Ishikawa (cell line): ENCODE measurements at regions not wholly inside any gene's neighbourhood (a gene's known extent, or its start where the extent isn't known, plus 50 kb on each side); places are given as distances from the start of the nearest gene placed in this dataset.

Experiments
- CEBPB ChIP-seq: IDR thresholded peaks from 2 replicates; pipeline ENCODE4 v1.6.1; 2012
- CREB1 ChIP-seq: IDR thresholded peaks from 2 replicates; pipeline ENCODE4 v1.6.1; 2012; ENCODE audit warnings: low read depth
- EGR1 ChIP-seq: IDR thresholded peaks from 2 replicates; pipeline ENCODE4 v1.6.1; 2012
- EP300 ChIP-seq: IDR thresholded peaks from 2 replicates; pipeline ENCODE4 v1.6.1; 2012; ENCODE audit warnings: borderline replicate concordance
- FOXM1 ChIP-seq: IDR thresholded peaks from 2 replicates; pipeline ENCODE4 v1.6.1; 2012; ENCODE audit warnings: low read depth, borderline replicate concordance
- NFIC ChIP-seq: IDR thresholded peaks from 2 replicates; pipeline ENCODE4 v1.6.1; 2012
- RAD21 ChIP-seq: IDR thresholded peaks from 2 replicates; pipeline ENCODE4 v1.6.1; 2012; ENCODE audit warnings: low read depth
- TAF1 ChIP-seq: IDR thresholded peaks from 2 replicates; pipeline ENCODE4 v1.6.1; 2012; ENCODE audit warnings: low read depth, mild to moderate bottlenecking
- TCF12 ChIP-seq: IDR thresholded peaks from 2 replicates; pipeline ENCODE4 v1.6.1; 2012; ENCODE audit warnings: low read depth
- TEAD4 ChIP-seq: IDR thresholded peaks from 2 replicates; pipeline ENCODE4 v1.6.1; 2012
- YY1 ChIP-seq: IDR thresholded peaks from 2 replicates; pipeline ENCODE4 v1.6.1; 2012; ENCODE audit warnings: low read depth
- ZBTB7A ChIP-seq: IDR thresholded peaks from 2 replicates; pipeline ENCODE4 v1.6.1; 2012; ENCODE audit warnings: low read depth
- TF ChIP-seq, protein P1 (sequence below): IDR thresholded peaks from 2 replicates; pipeline ENCODE4 v1.6.1; 2012
- TF ChIP-seq, protein P2 (sequence below): IDR thresholded peaks from 2 replicates; pipeline ENCODE4 v1.6.1; 2012
- TF ChIP-seq, protein P3 (sequence below): IDR thresholded peaks from 2 replicates; pipeline ENCODE4 v1.6.1; 2012; ENCODE audit warnings: low read depth, mild to moderate bottlenecking

DNA sequence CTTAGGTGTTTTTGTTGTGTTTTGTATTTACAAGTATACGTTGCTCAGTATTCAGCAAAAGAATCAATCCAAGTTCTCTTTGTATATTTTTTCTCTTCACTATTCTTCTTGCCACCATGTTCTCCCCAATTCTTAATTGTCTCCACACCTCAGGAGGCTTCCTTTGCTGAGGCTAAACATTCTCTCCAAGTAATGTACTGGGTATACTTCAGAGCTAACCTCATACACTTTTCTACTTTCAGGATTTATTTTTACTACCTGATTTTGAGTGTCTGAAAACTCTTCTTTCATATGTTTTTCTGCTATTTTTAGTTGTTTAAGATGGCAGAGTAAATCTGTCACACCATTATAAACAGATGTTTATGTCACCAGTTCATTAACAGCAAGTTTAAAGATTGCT lies 354.8 kb upstream of the KCND2 start:
- no peak for TF ChIP-seq EGR1
- TF ChIP-seq TAF1, result no peak
- TF ChIP-seq, protein P1, sequence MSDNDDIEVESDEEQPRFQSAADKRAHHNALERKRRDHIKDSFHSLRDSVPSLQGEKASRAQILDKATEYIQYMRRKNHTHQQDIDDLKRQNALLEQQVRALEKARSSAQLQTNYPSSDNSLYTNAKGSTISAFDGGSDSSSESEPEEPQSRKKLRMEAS, result no peak
- no peak for TF ChIP-seq CEBPB
- TF ChIP-seq CREB1, result no peak
- TF ChIP-seq FOXM1, result no peak
- no peak for TF ChIP-seq RAD21
- TF ChIP-seq EP300, result no peak
- no peak for TF ChIP-seq TEAD4
- TF ChIP-seq, protein P2, sequence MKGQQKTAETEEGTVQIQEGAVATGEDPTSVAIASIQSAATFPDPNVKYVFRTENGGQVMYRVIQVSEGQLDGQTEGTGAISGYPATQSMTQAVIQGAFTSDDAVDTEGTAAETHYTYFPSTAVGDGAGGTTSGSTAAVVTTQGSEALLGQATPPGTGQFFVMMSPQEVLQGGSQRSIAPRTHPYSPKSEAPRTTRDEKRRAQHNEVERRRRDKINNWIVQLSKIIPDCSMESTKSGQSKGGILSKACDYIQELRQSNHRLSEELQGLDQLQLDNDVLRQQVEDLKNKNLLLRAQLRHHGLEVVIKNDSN, result no peak

DNA sequence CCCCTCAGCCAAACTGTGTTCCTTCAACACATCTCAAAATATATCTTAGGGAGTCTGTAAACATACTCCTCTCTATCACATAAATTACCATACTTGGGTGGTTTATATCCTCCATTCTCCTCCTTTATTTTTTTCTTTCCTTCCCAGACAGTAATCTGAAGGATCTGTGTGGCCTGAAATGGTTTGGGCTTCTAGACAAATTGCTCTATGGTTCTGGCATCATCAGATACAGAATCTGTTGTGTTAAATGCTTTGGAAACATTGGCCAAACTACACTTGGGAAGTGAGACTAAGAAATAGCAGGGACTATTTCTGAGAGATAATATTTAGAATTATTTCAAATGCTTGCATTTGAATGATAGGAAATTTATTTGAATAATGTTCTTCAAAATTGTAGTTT lies 353.0 kb upstream of the KCND2 start:
- TF ChIP-seq TCF12 (no peak), TAF1 (no peak), NFIC (no peak), FOXM1 (no peak), ZBTB7A (no peak), CREB1 (no peak), CEBPB (no peak), EP300 (no peak), EGR1 (no peak), YY1 (no peak), RAD21 (no peak), TEAD4 (no peak)
- TF ChIP-seq, protein P1, result no peak
- TF ChIP-seq, protein P2, result no peak
- TF ChIP-seq, protein P3, sequence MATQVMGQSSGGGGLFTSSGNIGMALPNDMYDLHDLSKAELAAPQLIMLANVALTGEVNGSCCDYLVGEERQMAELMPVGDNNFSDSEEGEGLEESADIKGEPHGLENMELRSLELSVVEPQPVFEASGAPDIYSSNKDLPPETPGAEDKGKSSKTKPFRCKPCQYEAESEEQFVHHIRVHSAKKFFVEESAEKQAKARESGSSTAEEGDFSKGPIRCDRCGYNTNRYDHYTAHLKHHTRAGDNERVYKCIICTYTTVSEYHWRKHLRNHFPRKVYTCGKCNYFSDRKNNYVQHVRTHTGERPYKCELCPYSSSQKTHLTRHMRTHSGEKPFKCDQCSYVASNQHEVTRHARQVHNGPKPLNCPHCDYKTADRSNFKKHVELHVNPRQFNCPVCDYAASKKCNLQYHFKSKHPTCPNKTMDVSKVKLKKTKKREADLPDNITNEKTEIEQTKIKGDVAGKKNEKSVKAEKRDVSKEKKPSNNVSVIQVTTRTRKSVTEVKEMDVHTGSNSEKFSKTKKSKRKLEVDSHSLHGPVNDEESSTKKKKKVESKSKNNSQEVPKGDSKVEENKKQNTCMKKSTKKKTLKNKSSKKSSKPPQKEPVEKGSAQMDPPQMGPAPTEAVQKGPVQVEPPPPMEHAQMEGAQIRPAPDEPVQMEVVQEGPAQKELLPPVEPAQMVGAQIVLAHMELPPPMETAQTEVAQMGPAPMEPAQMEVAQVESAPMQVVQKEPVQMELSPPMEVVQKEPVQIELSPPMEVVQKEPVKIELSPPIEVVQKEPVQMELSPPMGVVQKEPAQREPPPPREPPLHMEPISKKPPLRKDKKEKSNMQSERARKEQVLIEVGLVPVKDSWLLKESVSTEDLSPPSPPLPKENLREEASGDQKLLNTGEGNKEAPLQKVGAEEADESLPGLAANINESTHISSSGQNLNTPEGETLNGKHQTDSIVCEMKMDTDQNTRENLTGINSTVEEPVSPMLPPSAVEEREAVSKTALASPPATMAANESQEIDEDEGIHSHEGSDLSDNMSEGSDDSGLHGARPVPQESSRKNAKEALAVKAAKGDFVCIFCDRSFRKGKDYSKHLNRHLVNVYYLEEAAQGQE, result no peak

DNA sequence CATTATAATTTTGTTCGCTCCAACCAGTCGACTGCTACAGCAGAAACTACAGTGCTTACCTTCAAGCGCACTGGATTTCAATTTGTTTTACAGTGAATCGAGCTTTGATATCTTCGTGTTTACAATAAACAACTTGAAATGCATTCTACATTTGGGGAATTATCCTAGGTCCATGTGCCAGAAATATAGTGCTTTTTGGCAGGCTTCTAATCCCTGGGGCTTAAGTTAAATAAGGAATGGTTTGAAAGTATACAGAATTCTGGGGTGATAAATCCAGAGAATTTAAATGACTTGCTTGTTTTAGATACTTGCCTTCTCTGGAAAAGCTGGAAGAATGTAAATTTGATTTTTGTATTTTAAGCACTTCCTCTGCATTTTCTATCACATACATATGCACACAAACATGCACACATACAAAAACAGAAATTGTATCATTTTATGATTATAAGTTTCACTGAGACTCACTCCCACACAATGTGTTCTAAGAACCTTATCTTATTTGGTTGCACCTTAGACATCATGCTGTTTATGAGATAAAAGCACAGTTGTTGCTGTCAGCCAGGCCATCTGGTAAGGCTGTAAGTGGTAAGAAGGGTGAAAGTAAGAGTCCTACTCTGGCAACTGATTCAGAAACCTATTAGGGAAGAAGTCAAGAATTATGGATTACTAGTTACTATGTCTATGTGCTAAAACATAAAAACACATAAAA lies 347.2 kb upstream of the KCND2 start:
- TF ChIP-seq TAF1, result no peak
- TF ChIP-seq YY1, result no peak
- no peak for TF ChIP-seq NFIC

DNA sequence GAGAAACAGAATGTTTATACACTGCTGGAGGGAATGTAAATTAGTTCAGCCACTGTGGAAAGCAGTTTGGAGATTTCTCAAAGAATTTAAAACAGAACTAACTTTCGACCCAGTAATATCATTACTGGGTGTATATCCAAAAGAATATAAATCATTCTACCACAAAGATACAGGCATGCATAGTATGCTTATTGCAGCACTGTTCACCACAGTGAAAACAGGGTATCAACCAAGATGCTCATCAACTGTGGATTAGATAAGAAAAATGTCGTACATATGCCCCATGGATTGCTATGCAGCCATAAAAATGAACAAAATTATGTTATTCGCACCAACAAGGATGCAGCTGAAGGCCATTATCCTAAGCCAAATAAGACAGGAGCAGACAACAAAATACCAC lies 343.1 kb upstream of the KCND2 start:
- TF ChIP-seq, protein P1, result no peak
- no peak for TF ChIP-seq NFIC
- TF ChIP-seq RAD21, result no peak
- TF ChIP-seq, protein P2, result no peak
- TF ChIP-seq TCF12, result no peak
- TF ChIP-seq CREB1, result no peak
- no peak for TF ChIP-seq ZBTB7A
- TF ChIP-seq, protein P3, result no peak
- TF ChIP-seq TAF1, result no peak
- no peak for TF ChIP-seq EP300
- TF ChIP-seq EGR1, result no peak
- TF ChIP-seq TEAD4, result no peak
- TF ChIP-seq YY1, result no peak
- no peak for TF ChIP-seq FOXM1
- no peak for TF ChIP-seq CEBPB

DNA sequence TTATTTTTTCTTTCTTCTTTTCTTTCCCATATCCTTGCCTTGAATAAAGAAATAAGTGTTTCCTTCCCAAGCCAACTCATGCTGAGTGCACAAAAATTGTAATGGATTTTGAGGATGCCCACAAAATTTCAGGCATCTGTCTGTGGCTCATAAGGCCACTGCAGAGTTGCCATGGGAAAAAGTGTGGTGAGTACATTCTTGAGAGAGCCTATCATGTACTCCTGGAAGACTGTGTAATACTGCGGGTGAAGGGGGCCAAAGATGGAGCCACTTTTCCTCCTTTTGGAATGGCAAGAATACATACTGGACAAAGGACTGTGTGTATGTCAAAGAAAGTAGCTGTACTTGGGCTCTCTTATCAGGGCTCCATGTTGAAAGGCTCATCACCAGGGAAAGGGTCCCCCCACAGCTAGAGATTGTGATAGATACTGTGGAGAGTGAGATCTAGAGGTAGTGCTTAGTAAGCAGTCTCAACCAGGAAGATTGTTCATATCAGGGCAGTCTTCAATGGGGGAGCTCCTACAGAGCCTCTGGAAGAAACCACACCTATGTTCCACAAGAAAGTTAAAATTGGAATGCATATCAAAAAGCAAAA lies 341.6 kb upstream of the KCND2 start:
- TF ChIP-seq TAF1, result no peak
- TF ChIP-seq FOXM1, result no peak
- no peak for TF ChIP-seq NFIC
- no peak for TF ChIP-seq ZBTB7A
- TF ChIP-seq CREB1, result no peak
- no peak for TF ChIP-seq EGR1
- no peak for TF ChIP-seq RAD21
- TF ChIP-seq, protein P3, result no peak
- no peak for TF ChIP-seq TCF12
